ENCODE measurements at regions not wholly inside any gene's neighbourhood (a gene's known extent, or its start where the extent isn't known, plus 50 kb on each side); places are given as distances from the start of the nearest gene placed in this dataset.

DNA sequence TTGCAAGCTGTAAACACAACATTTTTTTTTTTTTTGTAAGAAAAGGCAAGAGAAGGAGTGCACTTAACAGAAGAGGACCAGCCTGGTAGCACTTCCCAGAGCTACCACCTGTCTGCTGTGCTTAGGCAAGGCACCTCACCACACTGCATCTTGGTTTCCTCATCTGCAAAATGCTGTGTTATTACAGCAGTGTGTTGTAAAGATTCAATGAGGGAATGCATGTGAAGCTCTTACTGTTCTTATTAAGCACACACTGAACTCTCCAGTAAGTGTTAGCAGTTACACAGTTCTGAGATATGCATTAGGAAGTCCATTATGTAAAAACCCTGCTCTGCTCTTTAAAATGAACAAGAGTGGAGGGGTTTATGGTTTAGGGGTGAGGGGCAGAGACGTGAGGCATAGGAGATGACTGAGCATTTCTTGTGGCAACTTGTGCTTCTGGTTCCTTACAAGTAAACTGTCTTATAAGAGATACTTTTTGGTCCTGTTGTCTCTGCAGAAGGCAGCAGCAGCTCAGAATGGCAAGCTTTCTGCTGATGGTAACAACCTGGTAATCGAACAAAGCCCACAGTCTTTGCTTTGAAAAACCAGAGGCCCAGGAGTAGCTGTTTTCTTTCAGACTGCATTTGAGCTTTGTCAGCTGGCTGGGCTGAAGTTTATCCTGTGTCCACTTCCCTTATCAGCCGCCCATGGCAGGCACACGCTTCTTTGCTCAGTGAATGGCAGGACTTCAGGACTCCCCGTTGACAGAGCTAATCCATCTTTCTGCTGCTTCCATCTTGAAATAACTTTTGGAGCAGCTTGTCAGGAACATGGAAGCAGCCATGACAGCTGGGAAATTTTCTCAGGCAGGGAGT, 98.8 kb upstream of the BMPER start:
- DNase-seq (ENCODE audit: extremely low read depth in 1 of 2, low read depth in 1 of 2), result no peak

DNA sequence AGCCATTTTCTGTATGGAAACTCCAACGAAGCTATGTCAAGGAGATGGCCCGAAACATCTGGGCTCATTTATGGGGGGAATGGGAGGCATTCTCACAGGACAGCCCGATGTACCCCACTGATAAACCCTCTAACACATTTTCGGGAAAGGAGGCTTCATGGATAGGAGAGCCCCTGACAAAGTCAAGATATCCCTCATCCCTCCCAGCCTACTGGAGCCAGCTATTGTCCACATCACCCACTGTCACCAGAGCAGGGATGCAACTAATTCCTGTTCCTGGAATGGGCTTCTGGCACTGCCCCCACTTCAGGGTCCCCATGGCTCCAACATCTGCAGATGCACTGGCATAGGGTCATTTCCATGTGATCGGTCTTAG, 98.2 kb upstream of the BMPER start:
- no peak for DNase-seq (ENCODE audit: extremely low read depth in 1 of 2, low read depth in 1 of 2)

DNA sequence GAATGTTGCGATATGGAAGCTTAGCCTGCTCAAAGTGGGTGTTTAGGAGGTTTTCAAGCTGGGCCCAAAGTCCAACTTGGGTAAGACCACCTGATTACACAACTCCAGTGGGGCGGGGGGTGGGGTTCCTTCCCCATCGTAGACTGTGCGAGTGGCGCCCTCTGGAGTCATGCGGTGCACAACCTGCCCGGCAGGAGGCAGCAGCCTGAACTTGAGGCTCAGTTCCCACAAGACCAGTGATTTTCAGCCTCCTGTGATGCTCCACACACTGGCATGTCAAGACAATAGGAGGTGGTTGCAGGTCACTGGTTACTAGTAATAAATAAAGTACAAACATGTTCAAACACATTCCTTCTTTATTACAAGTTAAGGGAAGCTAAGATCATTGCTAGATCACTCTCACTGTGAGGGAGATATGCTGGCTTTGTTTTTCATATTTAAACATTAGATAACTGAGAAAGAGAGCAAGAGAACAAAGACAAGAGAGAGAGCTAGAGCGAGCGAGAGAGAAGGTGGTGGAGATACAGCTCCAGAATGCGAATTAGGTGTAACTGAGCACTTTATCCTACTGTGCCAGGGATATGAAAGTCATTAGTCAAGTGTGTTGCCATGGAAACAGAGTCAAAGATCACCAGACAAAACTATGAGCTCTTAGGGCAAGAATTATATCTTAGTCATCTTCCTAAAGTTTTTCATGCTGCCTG, 97.4 kb upstream of the BMPER start:
- DNase-seq (ENCODE audit: extremely low read depth in 1 of 2, low read depth in 1 of 2), result no peak

DNA sequence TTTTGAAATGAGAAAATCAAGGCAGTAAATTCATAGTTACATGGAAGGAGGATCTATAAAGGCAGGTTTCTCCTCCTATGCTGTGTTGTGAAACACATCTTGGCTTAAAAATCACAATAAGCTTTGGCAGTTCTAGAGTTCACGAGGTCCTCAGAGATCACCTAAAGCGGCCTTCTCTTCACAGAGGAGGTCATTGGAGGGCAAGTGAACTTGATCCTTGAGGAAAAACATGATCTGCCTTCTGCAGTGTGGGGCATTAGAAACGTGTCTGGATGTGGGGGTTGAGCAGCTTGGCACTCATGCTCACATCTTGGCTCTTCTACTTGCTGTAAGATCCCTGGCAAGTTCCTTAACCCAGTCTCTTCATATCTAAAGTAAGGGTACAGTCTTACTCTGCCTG, 96.1 kb upstream of the BMPER start:
- DNase-seq (ENCODE audit: extremely low read depth in 1 of 2, low read depth in 1 of 2), result no peak

DNA sequence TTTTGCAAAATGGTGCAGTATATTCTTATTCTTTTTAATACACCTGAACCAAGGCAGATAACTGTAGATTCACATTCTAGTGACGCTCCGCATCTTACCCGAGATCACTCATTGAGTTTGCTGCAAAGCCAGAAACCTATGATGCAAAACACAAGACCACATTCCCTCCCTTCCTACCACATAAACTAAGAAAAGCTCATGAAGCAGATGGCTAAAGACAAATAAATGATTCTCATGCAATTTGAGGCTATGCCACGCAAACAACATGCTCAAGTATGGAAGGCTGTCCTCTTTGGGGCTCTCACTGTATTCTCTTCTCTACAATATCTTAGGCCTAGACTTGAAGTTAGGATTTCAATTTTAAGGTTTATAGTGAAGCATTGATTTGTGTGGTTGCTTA, 95.0 kb upstream of the BMPER start:
- no peak for DNase-seq (ENCODE audit: extremely low read depth in 1 of 2, low read depth in 1 of 2)

DNA sequence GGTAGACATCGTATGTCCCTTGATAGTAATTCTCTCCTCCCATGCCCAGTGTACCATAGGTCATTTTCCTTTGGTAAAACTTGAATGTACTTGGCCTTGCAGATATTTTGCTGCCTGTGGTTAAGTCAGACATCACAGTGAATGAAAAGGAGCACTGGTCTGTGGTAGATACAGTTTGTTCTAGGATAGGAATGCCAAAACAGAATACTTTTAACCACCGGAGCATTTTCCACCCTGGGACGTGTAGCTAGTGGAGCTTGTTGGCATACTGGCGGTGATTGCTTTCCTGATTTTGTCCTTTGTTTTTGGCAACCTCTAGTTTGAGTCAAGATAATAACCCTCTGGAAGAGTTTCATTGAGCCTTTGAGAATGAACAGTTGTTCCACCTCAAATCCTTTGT, 92.0 kb upstream of the BMPER start:
- DNase-seq (ENCODE audit: extremely low read depth in 1 of 2, low read depth in 1 of 2), result no peak

DNA sequence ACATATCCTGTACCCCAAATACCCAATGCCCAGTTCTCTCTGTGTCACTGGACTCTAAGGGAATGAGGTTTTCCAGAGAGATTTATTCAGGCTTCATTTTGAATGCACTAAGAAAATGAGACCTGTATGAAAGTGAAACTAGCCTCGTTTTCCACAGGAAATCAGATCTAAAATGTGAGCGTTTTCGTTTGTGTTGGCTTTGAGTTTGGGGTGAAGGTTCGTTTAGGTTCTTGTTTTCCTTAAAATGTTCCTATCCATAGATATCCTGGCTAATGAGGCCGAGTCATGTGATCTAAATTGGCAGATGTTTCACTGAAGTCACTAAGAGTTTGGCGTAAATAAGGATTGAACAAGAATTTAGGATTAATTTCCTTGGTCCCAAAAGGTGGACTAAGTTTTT, 90.9 kb upstream of the BMPER start:
- DNase-seq (ENCODE audit: extremely low read depth in 1 of 2, low read depth in 1 of 2), result no peak

DNA sequence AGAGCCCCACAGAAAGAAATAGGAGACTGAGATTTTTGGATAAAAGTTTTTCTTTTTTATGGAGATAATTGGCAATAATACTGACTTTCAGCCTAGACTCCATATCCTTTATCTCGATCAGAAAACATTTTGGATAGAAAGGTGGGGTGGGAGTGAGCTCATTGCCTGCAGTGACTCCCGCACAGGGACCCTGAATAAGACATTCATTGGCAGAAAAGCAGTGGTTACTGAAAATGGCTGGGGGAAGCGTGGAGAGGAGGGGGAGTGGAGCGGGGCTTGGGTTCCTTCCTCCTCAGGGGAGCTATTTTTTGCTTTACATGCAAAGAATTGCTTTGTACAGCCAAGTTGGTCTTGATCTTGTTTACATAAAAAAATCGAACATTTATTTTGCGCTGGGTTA, 90.4 kb upstream of the BMPER start:
- no peak for DNase-seq (ENCODE audit: extremely low read depth in 1 of 2, low read depth in 1 of 2)

DNA sequence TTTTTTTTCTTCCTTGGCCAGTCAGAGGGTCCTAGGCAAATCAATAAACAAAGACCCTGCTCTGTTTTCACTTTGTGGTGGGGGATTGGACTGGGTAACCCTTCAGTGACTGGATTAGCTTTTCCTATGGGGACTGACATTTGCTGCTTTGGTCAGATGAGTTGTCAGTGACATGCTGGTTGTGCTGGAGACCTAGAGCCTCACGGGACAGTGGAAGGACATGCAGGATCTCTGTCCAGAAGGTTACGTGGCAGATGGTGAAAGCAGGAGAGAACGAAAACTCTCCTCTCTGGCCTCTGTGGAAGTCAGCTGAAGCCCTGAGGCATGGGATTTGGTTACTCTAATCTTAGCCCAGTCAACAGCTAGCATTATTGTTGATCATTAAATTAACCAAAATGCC, 90.0 kb upstream of the BMPER start:
- no peak for DNase-seq (ENCODE audit: extremely low read depth in 1 of 2, low read depth in 1 of 2)

DNA sequence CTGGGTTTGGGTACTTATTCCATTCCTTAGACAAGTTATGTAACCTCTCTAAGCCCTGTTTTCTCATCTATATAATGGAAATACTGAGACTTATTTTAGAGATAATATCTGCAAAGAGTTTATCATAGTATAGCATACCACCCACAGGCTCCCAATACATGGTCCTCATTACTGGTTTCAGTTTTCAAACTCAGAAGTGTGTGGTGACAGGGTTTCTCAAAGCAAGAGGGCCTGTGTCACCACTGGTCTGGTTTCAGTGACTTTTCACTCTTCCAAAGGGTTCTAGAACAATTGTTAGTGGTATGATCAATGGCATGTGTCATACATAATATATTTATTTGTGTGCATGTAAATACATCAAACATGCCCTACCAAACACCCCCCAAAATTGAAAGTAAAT, 89.2 kb upstream of the BMPER start:
- no peak for DNase-seq (ENCODE audit: extremely low read depth in 1 of 2, low read depth in 1 of 2)

DNA sequence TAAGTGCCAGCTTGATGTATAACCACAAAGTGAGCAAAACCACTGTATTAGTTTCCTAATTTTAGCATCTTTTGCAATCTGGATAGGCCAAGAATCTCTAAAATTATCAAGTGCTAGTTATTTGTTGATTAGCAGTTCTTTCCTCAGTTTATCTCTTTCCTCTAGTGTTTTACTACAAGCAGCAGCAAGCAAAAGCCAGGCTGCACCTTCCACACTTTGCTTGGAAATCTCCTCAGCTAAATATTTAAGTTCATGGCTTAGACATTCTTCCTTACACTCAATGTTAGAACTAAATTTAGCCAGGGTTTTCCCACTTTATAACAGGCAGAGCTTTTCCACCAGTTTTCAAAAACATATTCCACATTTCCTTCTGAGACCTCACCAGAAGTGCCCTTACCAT, 85.7 kb upstream of the BMPER start:
- no peak for DNase-seq (ENCODE audit: extremely low read depth in 1 of 2, low read depth in 1 of 2)

DNA sequence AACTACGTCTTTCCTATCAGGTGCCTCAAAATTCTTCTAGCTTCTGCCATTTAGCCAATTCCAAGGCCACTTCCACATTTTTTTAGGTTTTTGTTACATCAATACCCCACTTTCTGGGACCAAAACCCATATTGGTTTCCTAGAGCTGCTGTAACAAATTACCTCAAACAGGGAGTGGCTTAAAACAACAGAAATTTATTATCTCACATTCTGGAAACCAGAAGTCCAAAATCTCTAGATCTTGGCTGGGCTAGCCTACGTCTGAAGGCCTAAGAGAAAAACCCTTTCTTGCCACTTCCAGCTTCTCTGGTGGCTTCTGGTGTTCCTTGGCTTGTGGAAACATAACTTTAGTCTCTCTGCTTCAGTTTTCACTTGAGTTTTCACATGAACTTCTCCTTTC, 85.1 kb upstream of the BMPER start:
- no peak for DNase-seq (ENCODE audit: extremely low read depth in 1 of 2, low read depth in 1 of 2)

DNA sequence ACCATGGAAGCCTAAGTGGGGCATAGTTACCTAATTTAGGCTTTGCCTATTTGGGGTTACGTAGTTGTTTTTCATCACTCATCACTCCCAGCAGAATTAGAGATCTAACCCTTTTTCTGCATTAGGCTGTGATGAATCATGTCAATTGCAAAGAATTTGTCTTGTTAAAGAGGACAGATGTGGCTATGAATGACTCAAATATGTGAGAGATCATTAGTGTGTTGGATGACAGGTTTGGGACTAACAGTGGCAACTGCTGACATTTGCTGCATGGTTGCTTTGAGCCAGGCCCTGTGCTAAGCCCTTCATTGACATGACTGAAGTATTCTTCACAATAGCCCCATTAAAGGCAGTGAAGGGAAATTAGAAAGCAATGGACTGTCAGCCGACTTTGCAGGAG, 83.4 kb upstream of the BMPER start:
- DNase-seq (ENCODE audit: extremely low read depth in 1 of 2, low read depth in 1 of 2), result no peak

DNA sequence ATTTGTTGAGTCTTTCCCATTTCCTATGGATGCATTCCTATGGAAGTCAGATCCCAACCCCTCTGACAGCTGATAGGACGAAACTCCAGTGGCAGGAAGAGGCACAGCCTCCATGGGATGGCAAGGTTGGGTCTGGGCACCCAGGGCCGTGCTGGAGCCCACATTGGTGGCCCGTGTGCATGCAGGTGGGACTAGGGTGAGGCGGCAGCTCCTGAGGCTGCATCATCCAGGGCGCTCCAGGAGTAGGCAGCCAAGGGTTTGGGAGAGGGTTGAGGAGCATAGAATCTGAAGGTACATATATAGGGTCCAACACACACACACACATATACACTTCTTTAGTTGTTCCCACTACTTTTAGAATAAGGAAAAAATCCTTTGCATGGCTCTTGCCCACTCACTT, 81.4 kb upstream of the BMPER start:
- DNase-seq (ENCODE audit: extremely low read depth in 1 of 2, low read depth in 1 of 2), result no peak

DNA sequence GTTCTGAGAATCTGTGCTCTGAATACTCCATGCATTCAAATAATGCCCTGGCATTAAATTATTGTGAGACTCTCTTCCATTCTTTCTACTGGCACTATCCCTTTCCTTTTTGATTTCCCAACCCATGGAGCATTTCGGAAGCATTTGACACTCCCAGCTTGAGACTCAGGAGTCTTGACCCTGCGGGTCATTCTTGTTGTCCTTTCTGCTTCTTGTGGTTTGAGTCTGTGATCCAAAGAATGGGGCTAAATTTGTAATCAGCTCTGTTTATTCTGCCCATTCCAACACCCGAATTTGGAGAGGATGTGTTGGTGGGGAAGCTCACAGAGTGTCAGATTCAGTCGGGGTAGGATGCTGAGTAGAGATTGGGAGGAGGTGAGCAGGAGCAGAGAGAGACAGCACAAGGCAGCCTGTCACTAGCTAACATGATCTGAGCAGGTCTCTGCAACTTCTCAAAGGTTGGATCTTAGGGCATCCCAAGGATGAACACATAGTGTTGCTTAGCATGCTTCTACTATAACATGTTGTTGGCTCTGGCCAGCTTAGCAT, 80.4 kb upstream of the BMPER start:
- no peak for DNase-seq (ENCODE audit: extremely low read depth in 1 of 2, low read depth in 1 of 2)

DNA sequence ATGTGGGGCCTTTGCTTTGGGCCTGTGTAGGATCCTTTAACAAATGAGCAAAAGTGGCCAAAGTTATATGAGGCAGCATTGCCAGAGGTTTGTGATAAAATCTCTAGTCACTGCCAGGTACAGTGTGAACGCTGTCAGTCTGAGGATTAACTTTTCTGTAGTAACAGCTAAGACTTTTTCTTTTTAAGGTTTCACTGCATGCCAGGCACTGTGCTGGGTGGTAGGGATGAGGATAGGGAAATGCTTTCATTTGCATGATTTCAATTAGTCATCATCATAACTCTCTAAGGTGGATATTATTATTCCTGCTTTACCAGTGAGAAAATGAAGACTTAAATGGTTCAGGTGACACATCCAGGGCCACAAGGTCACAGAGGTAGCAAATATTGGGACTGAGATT, 79.7 kb upstream of the BMPER start:
- no peak for DNase-seq (ENCODE audit: extremely low read depth in 1 of 2, low read depth in 1 of 2)

DNA sequence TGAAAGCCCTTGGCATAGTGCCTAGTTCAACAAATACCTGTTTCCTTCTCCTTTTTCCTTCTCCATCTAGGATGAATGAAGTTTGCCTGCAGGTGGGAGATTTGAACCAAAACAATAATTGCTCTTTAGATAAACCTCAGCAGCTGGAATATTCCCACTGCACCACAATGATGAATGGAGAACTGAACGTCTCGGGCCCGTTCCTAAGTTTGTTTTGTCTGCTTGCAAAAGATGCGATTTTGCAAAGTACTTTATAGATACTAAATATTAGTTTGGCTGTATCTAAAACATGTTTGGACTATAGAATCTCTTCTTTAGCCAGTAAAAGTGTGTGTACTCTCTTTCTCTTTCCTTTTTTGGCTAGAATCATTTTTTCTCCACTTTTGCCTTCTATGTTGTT, 75.8 kb upstream of the BMPER start:
- no peak for DNase-seq (ENCODE audit: extremely low read depth in 1 of 2, low read depth in 1 of 2)

DNA sequence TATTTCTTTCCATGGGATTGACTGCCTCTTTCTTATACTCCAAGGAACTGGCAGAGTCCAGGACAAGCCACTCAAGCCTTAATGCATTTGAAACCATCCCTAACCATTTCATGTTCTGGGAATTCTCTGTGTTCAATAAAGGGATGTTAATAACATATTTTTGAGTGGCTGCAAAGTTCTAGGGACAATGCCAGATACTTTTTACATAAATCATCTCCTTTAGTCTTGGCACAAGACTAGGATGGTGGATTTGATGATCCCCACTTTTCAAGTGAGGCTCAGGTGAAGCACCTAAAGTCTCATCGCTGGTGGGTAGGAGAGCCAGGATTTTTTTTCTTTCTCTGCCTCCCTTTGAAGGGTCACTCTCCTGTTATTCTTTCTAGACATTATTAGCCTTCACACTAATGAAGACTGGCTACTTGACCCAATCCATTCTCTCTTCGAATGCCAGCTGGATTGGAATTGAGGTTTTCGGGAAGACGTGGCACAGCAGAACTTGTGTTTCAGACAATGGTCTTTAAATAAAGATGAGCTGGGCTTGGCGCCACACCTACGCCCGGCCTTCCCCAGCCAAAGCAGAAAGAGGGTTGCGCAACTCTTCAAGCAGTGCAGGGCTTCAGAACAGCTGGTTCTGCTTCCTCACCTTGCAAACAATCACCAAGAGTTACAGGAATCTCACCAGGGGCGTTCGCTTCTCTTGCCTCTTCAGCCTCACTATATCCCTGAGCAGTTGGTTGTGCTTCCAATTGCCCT, 73.8 kb upstream of the BMPER start:
- DNase-seq (ENCODE audit: extremely low read depth in 1 of 2, low read depth in 1 of 2), result no peak

DNA sequence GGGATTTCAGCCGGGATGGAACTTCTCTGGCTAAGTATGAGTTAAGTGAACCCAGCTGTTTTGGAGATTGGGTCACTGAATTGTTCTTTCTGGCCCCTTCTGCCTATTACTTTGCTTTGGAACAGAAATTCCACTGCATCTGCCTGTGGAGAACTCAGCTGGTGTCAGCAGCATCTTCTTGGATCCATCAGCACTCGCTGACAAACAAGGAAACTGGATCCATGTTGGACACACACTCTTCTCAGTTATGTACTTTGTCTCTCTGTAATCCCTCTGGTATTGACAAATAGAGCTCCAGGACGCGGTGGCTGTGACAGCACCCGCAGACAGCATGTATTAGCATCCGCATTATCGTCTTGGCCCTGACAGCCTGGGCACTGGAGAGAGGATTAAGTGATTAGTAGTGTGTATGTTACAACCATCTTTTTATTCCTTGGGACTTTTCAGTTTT, 73.0 kb upstream of the BMPER start:
- DNase-seq (ENCODE audit: extremely low read depth in 1 of 2, low read depth in 1 of 2), result no peak

DNA sequence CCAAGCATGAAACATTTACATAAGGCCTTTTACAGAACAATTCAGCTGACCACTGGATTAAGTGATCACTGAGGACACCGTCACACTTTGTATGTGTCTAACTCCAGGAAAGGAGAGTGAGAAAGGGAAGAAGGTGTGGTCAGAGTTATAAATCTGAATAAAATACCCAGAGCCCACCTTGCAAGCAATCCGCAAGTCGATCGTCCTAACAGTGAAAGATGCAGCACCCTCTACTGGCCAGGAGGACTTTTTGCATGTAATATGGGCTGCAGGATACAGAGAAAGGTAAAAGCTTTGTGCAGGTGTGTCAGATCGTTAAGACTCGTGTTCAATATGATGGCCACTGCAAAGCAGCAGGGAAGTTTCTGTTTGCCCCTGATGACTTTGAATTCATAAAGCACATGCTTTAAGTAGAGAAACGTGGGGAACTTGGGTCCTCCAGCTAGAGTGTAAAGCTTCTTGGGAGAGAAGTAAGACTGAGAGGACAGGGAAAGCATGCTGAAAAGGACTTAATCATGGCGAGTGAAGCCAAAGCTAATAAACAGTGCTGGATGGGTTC, 68.5 kb upstream of the BMPER start:
- no peak for DNase-seq (ENCODE audit: extremely low read depth in 1 of 2, low read depth in 1 of 2)

DNA sequence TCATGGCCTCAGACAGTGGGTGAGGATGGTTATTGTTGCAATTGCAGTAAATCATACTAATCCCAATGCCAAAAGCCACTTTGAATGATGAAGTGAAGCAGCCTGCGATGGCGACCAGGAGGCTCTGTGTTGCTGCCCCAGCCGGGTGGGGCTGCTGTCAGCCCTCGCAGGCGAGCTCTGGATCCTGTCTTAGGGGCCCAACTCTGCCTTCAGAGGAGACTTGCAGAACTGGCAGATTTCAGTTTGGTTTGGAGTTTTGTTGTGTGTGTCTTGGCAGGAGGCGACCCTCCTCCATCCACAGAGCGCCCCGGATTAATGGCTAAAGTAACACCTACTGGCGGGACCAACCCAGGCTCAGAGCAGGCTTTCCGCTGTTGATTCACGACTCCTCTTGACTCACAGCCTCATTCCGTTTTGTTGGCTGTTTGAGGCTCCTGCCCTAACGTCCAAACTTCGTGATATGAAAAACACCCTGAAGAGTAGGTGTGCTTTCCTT, 67.9 kb upstream of the BMPER start:
- no peak for DNase-seq (ENCODE audit: extremely low read depth in 1 of 2, low read depth in 1 of 2)
